ENCODE measurements at regions not wholly inside any gene's neighbourhood (a gene's known extent, or its start where the extent isn't known, plus 50 kb on each side); places are given as distances from the start of the nearest gene placed in this dataset.
A peak's percentile ranks its signal among the peaks of the same experiment; 100 is the strongest.

DNA sequence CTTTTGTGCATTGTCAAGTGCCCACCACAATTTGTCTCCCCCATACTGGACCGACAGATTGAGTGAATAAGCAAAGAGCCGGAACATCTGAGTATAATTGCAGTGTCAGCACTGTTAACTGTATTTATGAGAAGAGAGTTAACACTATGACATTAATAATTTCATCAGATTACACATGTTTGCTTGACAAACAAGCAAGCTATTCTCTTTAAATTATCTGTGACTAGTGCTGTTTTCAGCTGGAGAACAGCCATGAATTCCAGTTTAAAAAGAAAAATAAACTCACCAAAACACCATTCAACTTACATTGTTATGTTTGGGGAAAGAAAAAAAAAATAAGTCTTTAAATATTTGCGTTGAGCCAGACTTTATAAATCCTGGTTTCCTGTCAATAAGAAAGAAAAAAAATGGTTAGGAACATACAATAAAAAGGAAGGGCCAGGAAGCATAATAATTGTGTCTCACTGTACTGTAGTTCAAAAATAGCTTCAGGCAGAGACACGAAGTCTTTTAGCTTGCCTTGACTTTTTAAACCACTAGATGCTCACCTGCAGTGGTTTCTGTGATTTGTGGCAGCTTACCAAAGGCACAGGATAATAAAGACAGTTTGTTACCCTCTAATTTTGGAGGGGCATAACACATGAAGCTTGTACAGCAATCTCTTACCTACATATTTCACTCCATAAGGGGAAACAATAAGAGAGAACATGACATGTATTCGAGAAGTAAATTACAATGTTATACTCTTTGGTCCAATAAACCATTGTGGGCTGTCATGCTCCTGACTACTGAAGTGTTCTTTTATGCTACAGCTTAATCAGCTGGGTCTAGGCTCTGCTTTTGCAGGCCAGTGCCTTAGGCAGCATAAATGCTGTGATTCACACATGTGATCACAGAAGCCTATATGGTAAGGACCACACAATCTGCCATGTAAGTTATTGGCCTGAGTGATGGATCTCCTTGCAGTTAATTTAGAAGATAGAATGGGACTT, 302.0 kb upstream of the ADGRL2 start:
- H2AFZ ChIP-seq (ENCODE audit: low read length), result no peak overlapping the region
- H3K36me3 ChIP-seq (replicated peaks in 1 of 2; ENCODE audit: control insufficient read depth in 1 of 2, insufficient read depth in 2 of 2, low read length in 2 of 2), result no peaks in the 10 kb centered on the region
- H3K9me3 ChIP-seq (ENCODE audit: low read length), result no peaks in the 10 kb centered on the region
- no peaks in the 10 kb centered on the region for H3K27me3 ChIP-seq (ENCODE audit: control insufficient read depth in 1 of 2, insufficient read depth in 2 of 2, low read length in 2 of 2)
- FAIRE-seq (no peak), DNase-seq (ENCODE audit: low spot score) (no peak), ATAC-seq (no peak)
- no peaks in the 10 kb centered on the region for H3K79me2 ChIP-seq (ENCODE audit: insufficient read depth, low read length)
- no peaks in the 10 kb centered on the region for H4K20me1 ChIP-seq (ENCODE audit: insufficient read depth, low read length)
- no peak overlapping the region for H3K9ac ChIP-seq (ENCODE audit: insufficient read depth, low read depth, low read length)
- no peaks in the 10 kb centered on the region for H3K4me1 ChIP-seq (ENCODE audit: insufficient read depth, low read length)
- ChIA-PET POLR2A (no interaction called here), CTCF (ENCODE audit: low intra/inter-chr PET ratio, low total read pairs) (no interaction called here)
- TF ChIP-seq GABPB1 (CRISPR knock-in tag; IDR thresholded peaks at IDR 0.05), result no peak
- TF ChIP-seq PRDM10 (CRISPR knock-in tag; IDR thresholded peaks at IDR 0.05; ENCODE audit: low read depth), result no peak
- TF ChIP-seq, protein P1, sequence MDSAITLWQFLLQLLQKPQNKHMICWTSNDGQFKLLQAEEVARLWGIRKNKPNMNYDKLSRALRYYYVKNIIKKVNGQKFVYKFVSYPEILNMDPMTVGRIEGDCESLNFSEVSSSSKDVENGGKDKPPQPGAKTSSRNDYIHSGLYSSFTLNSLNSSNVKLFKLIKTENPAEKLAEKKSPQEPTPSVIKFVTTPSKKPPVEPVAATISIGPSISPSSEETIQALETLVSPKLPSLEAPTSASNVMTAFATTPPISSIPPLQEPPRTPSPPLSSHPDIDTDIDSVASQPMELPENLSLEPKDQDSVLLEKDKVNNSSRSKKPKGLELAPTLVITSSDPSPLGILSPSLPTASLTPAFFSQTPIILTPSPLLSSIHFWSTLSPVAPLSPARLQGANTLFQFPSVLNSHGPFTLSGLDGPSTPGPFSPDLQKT (CRISPR knock-in tag; IDR thresholded peaks at IDR 0.05; ENCODE audit: borderline replicate concordance), result no peak
- no peak for TF ChIP-seq ZNF747 (CRISPR knock-in tag; IDR thresholded peaks at IDR 0.05; ENCODE audit: borderline replicate concordance)
- TF ChIP-seq MAFF (IDR thresholded peaks at IDR 0.05; ENCODE audit: low read depth, low read length), result peak; percentile 85
- TF ChIP-seq, protein P2, sequence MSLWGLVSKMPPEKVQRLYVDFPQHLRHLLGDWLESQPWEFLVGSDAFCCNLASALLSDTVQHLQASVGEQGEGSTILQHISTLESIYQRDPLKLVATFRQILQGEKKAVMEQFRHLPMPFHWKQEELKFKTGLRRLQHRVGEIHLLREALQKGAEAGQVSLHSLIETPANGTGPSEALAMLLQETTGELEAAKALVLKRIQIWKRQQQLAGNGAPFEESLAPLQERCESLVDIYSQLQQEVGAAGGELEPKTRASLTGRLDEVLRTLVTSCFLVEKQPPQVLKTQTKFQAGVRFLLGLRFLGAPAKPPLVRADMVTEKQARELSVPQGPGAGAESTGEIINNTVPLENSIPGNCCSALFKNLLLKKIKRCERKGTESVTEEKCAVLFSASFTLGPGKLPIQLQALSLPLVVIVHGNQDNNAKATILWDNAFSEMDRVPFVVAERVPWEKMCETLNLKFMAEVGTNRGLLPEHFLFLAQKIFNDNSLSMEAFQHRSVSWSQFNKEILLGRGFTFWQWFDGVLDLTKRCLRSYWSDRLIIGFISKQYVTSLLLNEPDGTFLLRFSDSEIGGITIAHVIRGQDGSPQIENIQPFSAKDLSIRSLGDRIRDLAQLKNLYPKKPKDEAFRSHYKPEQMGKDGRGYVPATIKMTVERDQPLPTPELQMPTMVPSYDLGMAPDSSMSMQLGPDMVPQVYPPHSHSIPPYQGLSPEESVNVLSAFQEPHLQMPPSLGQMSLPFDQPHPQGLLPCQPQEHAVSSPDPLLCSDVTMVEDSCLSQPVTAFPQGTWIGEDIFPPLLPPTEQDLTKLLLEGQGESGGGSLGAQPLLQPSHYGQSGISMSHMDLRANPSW (CRISPR knock-in tag; IDR thresholded peaks at IDR 0.05; ENCODE audit: borderline replicate concordance), result no peak
- peak; percentile 73 to 91 for TF ChIP-seq MAFK (conservative IDR thresholded peaks at IDR 0.05 in 1 of 2, IDR thresholded peaks at IDR 0.05 in 1 of 2; ENCODE audit: low read length in 2 of 2)
- TF ChIP-seq SOX6 (IDR thresholded peaks at IDR 0.05), result no peak
- no peak for TF ChIP-seq SOX6 (CRISPR knock-in tag; IDR thresholded peaks at IDR 0.05)
- no peak for TF ChIP-seq ZNF343 (CRISPR knock-in tag; IDR thresholded peaks at IDR 0.05)
- BruUV-seq (replicated peaks), result no TSS peak
- in situ Hi-C loops (cut with HindIII; ENCODE audit: extremely low pct_ligation_motif_present, low pct_unique_long_range_greater_than_20kb), result no loop called here
- no peak overlapping the region for H3K27ac ChIP-seq (ENCODE audit: extremely low read length, insufficient read depth, low read length)
- 3% methylated on average over 5 of the region's 5 CpGs for WGBS (ENCODE audit: low lambda C conversion rate)
- intact Hi-C loops (cut with micrococcal nuclease; ENCODE audit: unreplicated experiment), result no loop called here
- H3K4me3 ChIP-seq (replicated peaks in 1 of 3; ENCODE audit: insufficient read depth in 1 of 3, low read depth in 2 of 3, low read length in 3 of 3), result no peak overlapping the region
- no peak overlapping the region for H3K4me2 ChIP-seq (ENCODE audit: low read depth, low read length)

All from HepG2 (cell line).